ENCODE measurements at regions not wholly inside any gene's neighbourhood (a gene's known extent, or its start where the extent isn't known, plus 50 kb on each side); places are given as distances from the start of the nearest gene placed in this dataset.

GRCh38 chr7:130931423-130931822, 197.4 kb upstream of the KLF14 start:
- H3K36me3 Mint-ChIP-seq: no peaks in the 10 kb centered on the region
- no peak for DNase-seq (ENCODE audit: low spot score in 2 of 2)

DNA sequence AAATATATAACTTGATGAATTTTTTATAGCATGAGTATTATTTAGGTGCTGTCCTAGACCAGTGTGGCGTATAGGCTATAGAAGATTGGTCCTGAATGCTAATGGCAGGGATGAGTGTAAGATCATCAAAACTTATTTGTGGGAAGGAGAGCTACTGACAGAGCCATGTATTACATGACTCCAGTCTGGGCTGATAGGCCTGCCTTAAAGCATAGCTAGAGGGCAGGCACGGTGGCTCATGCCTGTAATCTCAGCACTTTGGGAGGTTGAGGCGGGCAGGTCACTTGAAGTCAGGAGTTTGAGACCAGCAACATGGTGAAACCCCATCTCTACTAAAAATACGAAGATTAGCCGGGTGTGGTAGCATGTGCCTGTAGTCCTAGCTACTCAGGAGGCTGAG, 198.1 kb upstream of the KLF14 start:
- Mint-ChIP-seq H3K27ac (no peak overlapping the region), H3K4me3 (peak overlapping the region; percentile 15), H3K36me3 (no peaks in the 10 kb centered on the region), H3K4me1 (peaks cover 92% of the 10 kb centered on the region), H3K9me3 (no peaks in the 10 kb centered on the region)
- DNase-seq (ENCODE audit: low spot score in 2 of 2) (peak in 1 of 2 donors; percentile 50), ATAC-seq (no peak)

More at GRCh38 chr7:130931423-130931822, 197.4 kb upstream of the KLF14 start:
- no peak for ATAC-seq
- Mint-ChIP-seq H3K4me1 (peaks cover 91% of the 10 kb centered on the region), H3K27ac (no peak overlapping the region), H3K9me3 (no peaks in the 10 kb centered on the region), H3K4me3 (peak overlapping the region; percentile 36)

- DNase-seq (ENCODE audit: low spot score in 2 of 2) (peak in 1 of 2 donors; percentile 51), ATAC-seq (peak; percentile 33)
- peak overlapping the region; percentile 15 for H3K4me3 Mint-ChIP-seq
- H3K27ac Mint-ChIP-seq: no peak overlapping the region
- no peaks in the 10 kb centered on the region for H3K36me3 Mint-ChIP-seq
- no peaks in the 10 kb centered on the region for H3K9me3 Mint-ChIP-seq
- H3K4me1 Mint-ChIP-seq: peaks cover 92% of the 10 kb centered on the region
Observed at GRCh38 chr7:130932667-130933432, 198.8 kb upstream of the KLF14 start.

DNA sequence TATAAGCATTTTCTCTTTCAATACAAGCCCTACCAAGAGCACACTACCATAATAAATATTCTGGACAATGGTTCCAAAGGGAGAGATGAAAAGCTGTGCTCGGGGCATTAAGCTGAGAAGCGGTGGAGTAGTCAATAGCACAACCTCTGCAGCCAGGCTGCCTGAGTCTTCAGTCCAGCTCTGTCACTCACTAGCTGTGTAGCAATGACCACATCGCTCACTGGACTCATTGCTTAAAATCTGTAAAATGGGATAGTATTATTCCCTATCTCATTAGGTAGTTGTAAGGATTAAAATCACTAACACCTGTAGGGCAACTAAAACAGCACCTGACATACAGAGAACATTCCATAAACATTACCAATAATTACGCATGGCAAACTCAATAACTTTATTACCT, 199.9 kb upstream of the KLF14 start:
- Mint-ChIP-seq H3K27ac (no peak overlapping the region), H3K36me3 (no peaks in the 10 kb centered on the region), H3K9me3 (no peaks in the 10 kb centered on the region), H3K4me3 (peak overlapping the region; percentile 40), H3K4me1 (peaks cover 93% of the 10 kb centered on the region)
- no peak for ATAC-seq
- DNase-seq (ENCODE audit: low spot score in 2 of 2): no peak

DNA sequence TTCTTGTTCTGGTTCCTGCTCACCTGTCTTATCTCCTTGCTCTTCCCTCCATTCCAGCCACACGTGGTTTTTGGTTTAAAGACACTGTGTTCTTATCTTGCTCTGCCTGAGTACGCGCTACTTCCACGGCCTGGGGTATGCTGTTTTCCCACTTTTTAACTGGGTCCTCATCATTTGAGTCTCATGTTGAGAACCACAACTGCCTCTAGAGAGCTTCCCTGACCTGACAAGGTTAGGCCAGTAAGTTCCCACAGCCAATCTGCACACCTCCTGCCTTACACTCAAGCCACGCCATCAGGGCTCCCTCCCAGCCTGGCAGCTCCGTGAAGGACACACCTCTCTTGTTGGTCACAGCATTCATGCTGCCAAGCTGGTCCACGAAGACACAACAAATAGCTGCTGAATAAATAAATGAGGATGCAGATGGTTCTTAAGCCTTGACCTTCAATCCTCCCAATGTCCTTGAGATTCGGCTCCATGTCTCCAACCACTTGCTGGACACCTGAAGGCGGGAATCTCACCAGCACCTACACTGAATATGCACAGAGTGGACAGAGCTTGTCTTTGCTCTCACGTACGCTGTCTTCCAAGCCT, 201.7 kb upstream of the KLF14 start:
- Mint-ChIP-seq H3K9me3 (no peaks in the 10 kb centered on the region), H3K36me3 (no peaks in the 10 kb centered on the region), H3K4me3 (peak overlapping the region; percentile 40), H3K27ac (no peak overlapping the region), H3K4me1 (peaks cover 96% of the 10 kb centered on the region)
- ATAC-seq (no peak), DNase-seq (ENCODE audit: low spot score in 2 of 2) (peak in 1 of 2 donors; percentile 50)

DNA sequence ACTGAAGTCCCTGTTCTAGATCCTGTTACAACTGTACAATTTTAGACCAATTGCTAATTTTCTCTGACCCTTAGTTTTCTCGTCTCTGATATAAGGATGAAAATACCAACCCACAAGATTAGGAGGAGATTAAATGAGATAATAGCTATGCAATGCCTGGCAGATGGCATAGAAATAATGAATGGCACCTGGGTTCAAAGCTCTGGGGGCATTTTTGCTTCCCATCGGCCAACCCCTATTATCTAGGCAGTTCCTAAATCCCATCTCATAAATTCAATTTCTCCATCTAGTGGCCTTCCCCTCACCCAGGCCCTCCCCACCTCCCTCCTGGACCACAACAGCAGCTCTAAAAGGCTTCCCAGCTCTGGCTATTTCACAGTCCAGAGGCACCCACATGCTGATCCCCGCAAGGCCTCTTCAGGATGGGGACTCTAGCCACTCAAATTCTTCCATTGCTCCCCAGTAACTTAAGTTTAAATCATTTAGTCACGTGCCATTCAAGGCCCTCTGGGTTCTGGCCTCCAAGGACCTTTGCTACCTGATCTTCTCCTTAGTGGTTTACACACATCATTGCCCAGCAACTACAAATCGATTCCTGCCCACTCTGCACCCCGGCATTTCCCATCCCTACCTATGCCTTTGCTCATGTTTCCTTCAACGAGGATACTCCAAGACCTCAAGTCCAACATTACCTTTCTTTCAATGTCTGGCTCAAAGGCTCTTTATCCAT, 202.4 kb upstream of the KLF14 start:
- Mint-ChIP-seq H3K4me1 (peaks cover 96% of the 10 kb centered on the region), H3K4me3 (peak overlapping the region; percentile 40), H3K36me3 (no peaks in the 10 kb centered on the region), H3K9me3 (no peaks in the 10 kb centered on the region), H3K27ac (no peak overlapping the region)
- ATAC-seq (no peak), DNase-seq (ENCODE audit: low spot score in 2 of 2) (peak in 1 of 2 donors; percentile 52)

DNA sequence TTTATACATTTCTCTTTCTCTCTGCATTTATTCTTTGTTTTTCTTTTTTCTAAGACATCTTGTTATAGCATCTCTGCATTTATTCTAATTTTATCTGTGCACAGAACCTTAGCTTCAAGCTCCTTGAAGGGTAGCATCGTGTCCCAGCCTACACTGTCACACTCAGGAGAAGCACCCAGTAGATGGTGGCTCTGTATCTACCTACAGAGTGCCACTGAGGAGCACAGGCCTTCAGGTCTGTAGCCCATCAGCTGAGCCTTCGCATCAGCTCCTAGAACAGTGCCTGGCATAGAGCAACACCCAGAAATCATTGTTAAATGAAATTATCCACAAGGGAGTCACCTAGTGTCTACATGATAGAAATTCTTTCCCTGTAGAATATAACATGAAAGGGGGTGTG, 203.0 kb upstream of the KLF14 start:
- Mint-ChIP-seq H3K4me1 (peaks cover 97% of the 10 kb centered on the region), H3K36me3 (no peaks in the 10 kb centered on the region), H3K4me3 (peak overlapping the region; percentile 40), H3K27ac (no peak overlapping the region), H3K9me3 (no peaks in the 10 kb centered on the region)
- no peak for DNase-seq (ENCODE audit: low spot score in 2 of 2)
- no peak for ATAC-seq

GRCh38 chr7:130937830-130938229, 203.8 kb upstream of the KLF14 start:
- H3K9me3 Mint-ChIP-seq: no peaks in the 10 kb centered on the region
- peaks cover 99% of the 10 kb centered on the region for H3K4me1 Mint-ChIP-seq
- no peak for DNase-seq (ENCODE audit: low spot score in 2 of 2)
- no peak overlapping the region for H3K4me3 Mint-ChIP-seq
- no peaks in the 10 kb centered on the region for H3K36me3 Mint-ChIP-seq
- H3K27ac Mint-ChIP-seq: no peak overlapping the region
- ATAC-seq: no peak

- peaks cover 99% of the 10 kb centered on the region for H3K4me1 Mint-ChIP-seq
- no peaks in the 10 kb centered on the region for H3K9me3 Mint-ChIP-seq
- peak; percentile 92 for ATAC-seq
- DNase-seq (ENCODE audit: low spot score in 2 of 2): peak in 1 of 2 donors; percentile 57
- no peak overlapping the region for H3K4me3 Mint-ChIP-seq
- H3K27ac Mint-ChIP-seq: no peak overlapping the region
- no peaks in the 10 kb centered on the region for H3K36me3 Mint-ChIP-seq
Observed at GRCh38 chr7:130938661-130939060, 204.7 kb upstream of the KLF14 start.

DNA sequence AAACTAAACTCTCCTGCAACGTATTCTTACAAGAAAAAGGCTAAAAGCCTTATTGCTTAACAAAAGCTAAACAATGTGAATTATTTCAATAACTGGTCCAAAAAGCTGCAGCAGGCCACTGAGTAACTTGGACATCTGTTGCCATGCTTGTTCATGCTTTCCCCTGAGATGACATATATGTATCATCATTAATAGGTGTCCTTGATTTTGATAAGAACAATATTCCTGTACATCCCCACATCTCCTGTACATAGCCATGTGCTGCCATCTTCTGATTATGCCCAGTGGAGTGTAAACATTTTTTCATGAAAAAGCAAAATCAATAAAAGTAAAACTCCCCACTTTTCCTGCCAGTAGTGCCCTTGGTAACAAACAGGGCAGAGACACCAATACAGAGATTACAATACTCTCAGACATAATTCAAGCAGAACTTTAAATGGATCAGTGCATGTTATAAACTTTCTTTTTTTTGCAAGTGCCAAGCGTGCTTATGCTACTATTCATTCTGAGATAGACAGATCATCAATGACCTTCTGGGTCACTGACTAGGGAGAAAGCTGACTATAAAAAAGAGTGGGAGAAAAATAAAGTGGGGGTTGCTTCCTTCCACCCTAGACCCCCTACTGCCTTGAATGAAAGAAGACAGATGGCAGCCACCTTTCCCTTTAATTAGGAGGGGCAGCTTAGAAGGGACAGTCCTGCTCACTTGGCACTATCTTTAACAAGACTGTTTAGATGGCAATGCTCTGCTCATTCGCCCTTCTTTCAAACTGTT, 205.5 kb upstream of the KLF14 start:
- DNase-seq (ENCODE audit: low spot score in 2 of 2) (no peak), ATAC-seq (peak; percentile 5)
- H3K9me3 Mint-ChIP-seq: no peaks in the 10 kb centered on the region
- H3K4me3 Mint-ChIP-seq: no peak overlapping the region
- no peaks in the 10 kb centered on the region for H3K36me3 Mint-ChIP-seq
- H3K4me1 Mint-ChIP-seq: peaks cover 98% of the 10 kb centered on the region
- H3K27ac Mint-ChIP-seq: no peak overlapping the region

- ATAC-seq (no peak), DNase-seq (ENCODE audit: low spot score in 2 of 2) (no peak)
- Mint-ChIP-seq H3K36me3 (no peaks in the 10 kb centered on the region), H3K27ac (no peak overlapping the region), H3K9me3 (no peaks in the 10 kb centered on the region), H3K4me1 (peaks cover 98% of the 10 kb centered on the region), H3K4me3 (no peak overlapping the region)
Observed at GRCh38 chr7:130940326-130940725, 206.3 kb upstream of the KLF14 start.

DNA sequence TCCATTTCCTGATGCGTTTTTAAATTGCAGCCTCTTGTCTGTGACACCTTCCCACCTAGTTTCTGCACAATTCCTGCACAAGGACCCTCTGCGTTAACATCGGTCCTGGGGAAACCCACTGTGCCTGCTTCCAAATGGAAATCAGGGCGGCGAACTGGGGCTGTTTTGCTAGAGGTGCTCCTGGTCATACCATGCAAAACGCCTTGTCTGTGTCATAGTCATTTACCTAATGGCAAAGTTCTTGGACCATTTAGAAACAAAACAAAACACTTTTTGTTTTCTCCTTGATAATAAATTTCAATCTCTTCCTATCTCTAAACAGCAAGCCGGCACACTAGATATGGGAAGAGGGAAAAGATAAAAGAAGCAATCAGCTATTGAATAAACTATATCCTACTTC, 206.9 kb upstream of the KLF14 start:
- DNase-seq (ENCODE audit: low spot score in 2 of 2): no peak
- peaks cover 98% of the 10 kb centered on the region for H3K4me1 Mint-ChIP-seq
- H3K27ac Mint-ChIP-seq: no peak overlapping the region

DNA sequence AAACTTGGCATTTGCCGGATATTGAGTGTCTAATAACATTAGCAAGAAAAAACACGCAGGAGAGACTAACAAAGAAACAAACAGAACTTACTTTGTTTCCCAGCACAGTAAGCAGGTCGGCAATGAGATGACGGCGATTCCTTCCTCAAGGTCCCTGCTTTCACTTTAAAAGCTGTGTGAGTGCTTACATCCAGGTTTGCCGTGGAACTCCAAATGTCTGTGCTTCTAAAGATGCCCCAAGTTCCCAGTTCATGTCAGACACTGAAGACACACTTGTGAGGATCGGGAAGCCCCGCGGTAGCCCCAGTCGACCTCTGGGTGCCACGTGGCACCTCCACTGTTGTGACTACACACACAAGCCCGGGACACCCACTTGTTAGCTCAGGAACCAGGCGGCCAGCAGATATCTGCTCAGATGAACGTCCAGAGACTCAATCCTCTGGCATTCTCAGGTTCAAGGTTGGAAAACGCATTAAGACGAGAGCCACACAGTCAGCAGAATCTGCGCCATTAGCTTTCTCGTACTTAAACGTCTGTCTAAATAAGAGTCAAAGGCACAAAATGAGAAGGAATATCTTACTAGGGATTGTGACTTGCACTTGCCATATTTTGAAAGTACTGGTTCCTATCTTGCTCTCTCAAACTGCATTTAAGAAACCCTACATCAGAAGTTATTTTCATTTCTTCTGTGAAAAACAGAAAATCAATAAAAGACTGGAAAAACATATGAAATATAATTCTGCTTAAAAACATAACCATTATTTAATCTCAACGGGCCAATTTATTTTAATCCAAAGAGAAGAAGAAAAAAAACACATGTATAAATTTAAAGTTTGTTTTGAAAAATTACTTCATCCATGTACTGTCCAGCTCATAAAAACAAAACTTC, 207.6 kb upstream of the KLF14 start:
- Mint-ChIP-seq H3K4me3 (no peak overlapping the region), H3K4me1 (peaks cover 98% of the 10 kb centered on the region), H3K36me3 (no peaks in the 10 kb centered on the region), H3K27ac (no peak overlapping the region), H3K9me3 (no peaks in the 10 kb centered on the region)
- peak; percentile 39 for ATAC-seq
- DNase-seq (ENCODE audit: low spot score in 2 of 2): no peak

More for the DNA sequence above, 206.9 kb upstream of the KLF14 start:
- Mint-ChIP-seq H3K36me3 (no peaks in the 10 kb centered on the region), H3K4me3 (no peak overlapping the region), H3K9me3 (no peaks in the 10 kb centered on the region)
- no peak for ATAC-seq

- peak; percentile 31 for ATAC-seq
- H3K4me1 Mint-ChIP-seq: peaks cover 96% of the 10 kb centered on the region
- no peaks in the 10 kb centered on the region for H3K36me3 Mint-ChIP-seq
- no peak overlapping the region for H3K4me3 Mint-ChIP-seq
- no peaks in the 10 kb centered on the region for H3K9me3 Mint-ChIP-seq
- DNase-seq (ENCODE audit: low spot score in 2 of 2): peak in 1 of 2 donors; percentile 15
- H3K27ac Mint-ChIP-seq: no peak overlapping the region
Observed at GRCh38 chr7:130942211-130942964, 208.4 kb upstream of the KLF14 start.
